Adrenal gland (tissue), 9 donors: ENCODE measurements at regions not wholly inside any gene's neighbourhood (a gene's known extent, or its start where the extent isn't known, plus 50 kb on each side); places are given as distances from the start of the nearest gene placed in this dataset.
"Not testable (repeated sequence)": the region's sequence is repeated elsewhere in the genome, so short reads cannot be mapped to it uniquely, and the experiment has no call there.

Source experiments
- DNase-seq, 7 donors: peaks; one replicate each; pipeline ENCODE4 v3.0.0-alpha.2; 2019 to 2020
- H3K27ac ChIP-seq, 5 donors: fragments of 200-600 bp; sonication (generic) in 4 of 5; 1 replicate in 3 of 5; 2 replicates in 2 of 5; pipeline versions ENCODE4 v1.5.1 to v1.8.0; 2016 to 2020; ENCODE audit warnings: mild to moderate bottlenecking in 1 of 5
- H3K27me3 ChIP-seq: fragments of 200-600 bp; 2 replicates; pipeline ENCODE4 v1.8.0; 2021
- H3K36me3 ChIP-seq, 2 donors: fragments of 200-600 bp; replicated peaks in 1 of 2; 1 replicate in 1 of 2; 2 replicates in 1 of 2; pipeline versions ENCODE4 v1.5.1 to v1.8.0; 2018 to 2022
- H3K4me1 ChIP-seq, 2 donors: fragments of 200-600 bp; replicated peaks in 1 of 2; 1 replicate in 1 of 2; 2 replicates in 1 of 2; pipeline versions ENCODE4 v1.5.1 to v1.8.0; 2018 to 2021
- H3K4me3 ChIP-seq, 4 donors: fragments of 200-600 bp; sonication (generic) in 3 of 4; one replicate each; pipeline ENCODE4 v1.5.1; 2016 to 2018
- H3K9me3 ChIP-seq, 3 donors: fragments of 200-600 bp; sonication (generic) in 1 of 3; replicated peaks in 1 of 3; 1 replicate in 2 of 3; 2 replicates in 1 of 3; pipeline versions ENCODE4 v1.5.1 to v1.8.0; 2016 to 2021
- CTCF ChIP-seq, 6 experiments: fragments of 450-650 bp in 4 of 6; fragments of 200-600 bp in 2 of 6; sonication (generic) in 1 of 6; IDR thresholded peaks; 1 replicate in 5 of 6; 2 replicates in 1 of 6; pipeline versions ENCODE4 v1.5.1 to v1.8.0; 2016 to 2021; ENCODE audit warnings: antibody characterized with exemption in 6 of 6, mild to moderate bottlenecking in 2 of 6, moderate library complexity in 1 of 6
- POLR2A ChIP-seq, 2 donors: fragments of 450-650 bp; IDR thresholded peaks; one replicate each; pipeline ENCODE4 v1.6.1; 2017; ENCODE audit warnings: antibody characterized with exemption in 2 of 2, mild to moderate bottlenecking in 2 of 2, moderate library complexity in 1 of 2
- WGBS, 4 donors: extraction: QIAGEN DNeasy Blood & Tissue Kit in 2 of 4; methylation state at CpG; one replicate each; pipeline versions ENCODE4 v1.1.5 to v1.1.7; 2013 to 2017; 5-methylcytosine and 5-hydroxymethylcytosine counted together
- intact Hi-C, 2 donors: fragments of 100-400 bp; cut with DNase I; formaldehyde crosslinking; loops; one replicate each; pipeline versions ENCODE4 v1.14.1 to v1.15.0; 2022 to 2023
- donor health status: healthy with polysubstance abuse.
- donor health status: Bipolar disorder and iron deficiency.
- donor health status: DM: yes; HTN: yes; CAD: no.
- donor health status: DM: no; HTN: no; CAD: no.
- donor health status: DM: no; HTN: no; CAD: no.

GRCh38 chr9:68593760-68594159 lies 53.1 kb upstream of the TMEM252 start:
- WGBS, 4 donors = 53 to 100% (median 74%) methylated on average over 1 to 2 of the region's 2 CpGs
- H3K27ac ChIP-seq, H3K36me3 ChIP-seq, H3K4me3 ChIP-seq, DNase-seq, H3K9me3 ChIP-seq, H3K27me3 ChIP-seq, H3K4me1 ChIP-seq: not testable (repeated sequence)
- intact Hi-C loops = loop anchor here in 1 of 2 donors (10.0 kb wide), 1 partner anchor 91 kb away; no protein-coding TSS in a partner anchor

DNA sequence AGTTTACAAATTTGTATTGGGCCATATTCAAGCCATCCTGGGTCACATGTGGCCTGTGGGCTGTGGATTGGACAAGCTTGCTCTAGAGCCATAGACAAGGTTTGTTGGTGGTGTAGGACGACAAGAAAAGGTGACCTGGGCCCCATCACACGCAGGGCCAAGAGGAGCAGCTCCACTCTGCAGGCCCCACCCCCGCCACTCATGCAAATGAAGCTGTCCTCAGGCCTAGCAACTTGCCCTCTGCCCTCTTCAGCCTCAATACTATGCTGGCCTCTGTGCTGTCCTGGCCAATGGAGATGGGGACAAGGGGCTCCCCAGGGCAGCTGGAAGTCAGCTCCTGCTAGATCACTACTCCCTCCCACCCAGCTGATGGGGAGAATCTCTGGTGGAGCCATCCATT lies 55.2 kb upstream of the TMEM252 start:
- 86 to 90% (median 87%) methylated on average over 3 of the region's 3 CpGs for WGBS, 4 donors
- TF ChIP-seq POLR2A (IDR thresholded peaks at IDR 0.05) (no peak), CTCF (IDR thresholded peaks at IDR 0.05) (no peak)
- Histone ChIP-seq H3K9me3 (no peaks in the 10 kb centered on the region), H3K27me3 (no peaks in the 10 kb centered on the region), H3K27ac (no peak overlapping the region), H3K4me1 (no peaks in the 10 kb centered on the region), H3K36me3 (no peaks in the 10 kb centered on the region), H3K4me3 (no peak overlapping the region)
- intact Hi-C loops = loop anchor here in 1 of 2 donors (10.0 kb wide), 1 partner anchor 89 kb away; no protein-coding TSS in a partner anchor
- no peak for DNase-seq

DNA sequence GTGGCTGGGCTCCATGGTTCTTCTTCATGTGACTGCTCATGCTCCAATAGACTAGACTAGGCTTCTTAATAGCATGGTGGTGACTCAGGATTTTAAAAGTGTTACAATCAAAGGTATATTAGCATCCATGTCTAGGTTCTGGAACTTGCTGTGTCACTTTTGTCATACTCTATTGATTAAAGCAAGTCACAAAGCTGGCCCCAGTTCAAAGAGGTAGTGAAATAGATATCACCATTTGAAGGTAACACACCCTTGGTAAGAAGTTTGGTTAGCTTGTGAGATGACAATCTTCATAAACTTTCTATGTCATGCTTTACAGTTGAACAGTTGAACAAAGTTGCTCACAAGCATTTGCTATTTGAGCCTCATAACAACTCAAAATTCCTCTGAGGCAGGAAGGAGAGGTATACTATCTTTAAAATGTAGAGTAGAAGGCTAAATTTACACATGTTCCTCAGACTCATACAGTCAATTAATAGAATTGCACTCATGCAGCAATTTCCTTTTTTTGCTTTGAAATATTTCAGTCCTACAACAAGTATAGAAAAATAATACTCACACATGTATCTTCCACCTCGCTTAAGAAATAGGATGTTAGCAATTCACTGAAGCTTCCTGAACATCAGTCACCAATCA lies 56.8 kb upstream of the TMEM252 start:
- TF ChIP-seq POLR2A (IDR thresholded peaks at IDR 0.05) (no peak), CTCF (IDR thresholded peaks at IDR 0.05) (no peak)
- no peaks in the 10 kb centered on the region for H3K36me3 ChIP-seq
- intact Hi-C loops = loop anchor here in 1 of 2 donors (10.0 kb wide), 1 partner anchor 87 kb away; no protein-coding TSS in a partner anchor
- no peak for DNase-seq
- H3K9me3 ChIP-seq = no peaks in the 10 kb centered on the region
- no peaks in the 10 kb centered on the region for H3K4me1 ChIP-seq
- no peaks in the 10 kb centered on the region for H3K27me3 ChIP-seq
- no peak overlapping the region for H3K27ac ChIP-seq
- 79 to 96% (median 83%) methylated on average over 1 of the region's 1 CpG for WGBS, 4 donors
- no peak overlapping the region for H3K4me3 ChIP-seq

DNA sequence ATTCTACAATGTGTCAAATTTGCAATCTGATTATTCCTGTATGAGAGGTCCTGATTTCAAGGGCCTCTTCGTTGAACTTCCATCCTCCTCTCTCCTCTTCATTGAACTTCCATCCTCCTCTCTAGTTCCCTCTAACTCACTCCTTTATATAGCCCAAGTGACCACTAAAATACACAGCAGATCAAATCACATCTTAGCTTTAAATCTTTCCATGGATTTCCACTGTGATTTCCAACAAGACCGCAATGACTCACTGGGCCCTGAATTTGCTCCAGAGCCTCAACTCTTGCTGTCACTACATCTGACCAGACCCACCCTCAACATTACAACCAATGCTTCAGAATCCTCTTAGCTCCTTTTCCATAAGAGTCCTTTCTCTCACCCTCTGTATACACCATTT lies 59.1 kb upstream of the TMEM252 start:
- no peaks in the 10 kb centered on the region for H3K9me3 ChIP-seq
- intact Hi-C loops = loop anchor here in 1 of 2 donors (10.0 kb wide), 1 partner anchor 85 kb away; no protein-coding TSS in a partner anchor
- no peak overlapping the region for H3K4me3 ChIP-seq
- H3K27ac ChIP-seq = no peak overlapping the region
- H3K27me3 ChIP-seq = no peaks in the 10 kb centered on the region
- no peak for TF ChIP-seq POLR2A (IDR thresholded peaks at IDR 0.05)
- TF ChIP-seq CTCF (IDR thresholded peaks at IDR 0.05) = no peak
- WGBS, 4 donors = 81 to 91% (median 86%) methylated on average over 2 of the region's 2 CpGs
- H3K4me1 ChIP-seq = no peaks in the 10 kb centered on the region
- H3K36me3 ChIP-seq = no peaks in the 10 kb centered on the region
- DNase-seq = no peak

DNA sequence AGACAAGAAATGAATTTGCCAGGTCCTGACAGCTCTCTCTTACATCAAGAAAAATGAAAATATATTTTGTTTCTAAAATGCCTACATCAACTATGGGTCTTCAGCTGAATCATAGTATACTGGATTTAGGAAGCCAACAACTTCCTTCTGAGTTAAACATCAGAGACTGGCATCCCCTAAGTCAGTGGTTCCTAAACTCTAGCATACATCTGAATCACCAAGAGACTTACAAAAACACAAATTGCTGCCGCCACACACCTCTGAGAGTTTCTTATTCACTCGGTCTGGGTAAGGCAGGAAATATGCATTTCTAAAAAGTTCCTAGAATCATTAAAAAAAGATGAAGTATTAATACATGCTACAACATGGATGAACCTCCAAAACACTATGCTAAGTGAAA lies 60.4 kb upstream of the TMEM252 start:
- Histone ChIP-seq H3K27me3 (no peaks in the 10 kb centered on the region), H3K27ac (no peak overlapping the region), H3K4me3 (no peak overlapping the region), H3K36me3 (no peaks in the 10 kb centered on the region), H3K9me3 (no peaks in the 10 kb centered on the region), H3K4me1 (no peaks in the 10 kb centered on the region)
- 72 to 78% (median 77%) methylated on average over 2 of the region's 2 CpGs for WGBS, 4 donors
- intact Hi-C loops = no loop called here
- TF ChIP-seq POLR2A (IDR thresholded peaks at IDR 0.05) (no peak), CTCF (IDR thresholded peaks at IDR 0.05) (no peak)
- no peak for DNase-seq
